Panc1 (cell line): ENCODE measurements at regions not wholly inside any gene's neighbourhood (a gene's known extent, or its start where the extent isn't known, plus 50 kb on each side); places are given as distances from the start of the nearest gene placed in this dataset.

Source experiments
- CTCF ChIP-seq: fragments of 450-650 bp; IDR thresholded peaks from 2 replicates; pipeline ENCODE4 v1.5.1; 2017; ENCODE audit warnings: mild to moderate bottlenecking
- POLR2AphosphoS5 ChIP-seq: IDR thresholded peaks from 2 replicates; pipeline ENCODE4 v1.6.1; 2012; ENCODE audit warnings: mild to moderate bottlenecking, low read depth, low read length, moderate library complexity
- SIN3A ChIP-seq: IDR thresholded peaks from 2 replicates; pipeline ENCODE4 v1.6.1; 2012; ENCODE audit warnings: low read depth, mild to moderate bottlenecking, low read length, moderate library complexity, borderline replicate concordance; ENCODE audit not compliant: insufficient read depth
- TCF7L2 ChIP-seq: IDR thresholded peaks from 2 replicates; pipeline ENCODE4 v1.6.1; 2011; ENCODE audit warnings: mild to moderate bottlenecking, low read depth, low read length, inconsistent platforms
- TF ChIP-seq, protein P1 (sequence below), 2 experiments: IDR thresholded peaks; 2 replicates each; pipeline ENCODE4 v1.6.1; 2011 to 2012; ENCODE audit warnings: low read depth in 2 of 2, control low read depth in 1 of 2, low read length in 1 of 2, mild to moderate bottlenecking in 1 of 2, moderate library complexity in 1 of 2; ENCODE audit not compliant: insufficient read depth in 1 of 2

GRCh38 chr3:181086011-181086410, 96.5 kb upstream of the DNAJC19 start:
- TF ChIP-seq CTCF: no peak
- no peak for TF ChIP-seq POLR2AphosphoS5
- no peak for TF ChIP-seq SIN3A
- TF ChIP-seq TCF7L2: no peak
- TF ChIP-seq, protein P1, sequence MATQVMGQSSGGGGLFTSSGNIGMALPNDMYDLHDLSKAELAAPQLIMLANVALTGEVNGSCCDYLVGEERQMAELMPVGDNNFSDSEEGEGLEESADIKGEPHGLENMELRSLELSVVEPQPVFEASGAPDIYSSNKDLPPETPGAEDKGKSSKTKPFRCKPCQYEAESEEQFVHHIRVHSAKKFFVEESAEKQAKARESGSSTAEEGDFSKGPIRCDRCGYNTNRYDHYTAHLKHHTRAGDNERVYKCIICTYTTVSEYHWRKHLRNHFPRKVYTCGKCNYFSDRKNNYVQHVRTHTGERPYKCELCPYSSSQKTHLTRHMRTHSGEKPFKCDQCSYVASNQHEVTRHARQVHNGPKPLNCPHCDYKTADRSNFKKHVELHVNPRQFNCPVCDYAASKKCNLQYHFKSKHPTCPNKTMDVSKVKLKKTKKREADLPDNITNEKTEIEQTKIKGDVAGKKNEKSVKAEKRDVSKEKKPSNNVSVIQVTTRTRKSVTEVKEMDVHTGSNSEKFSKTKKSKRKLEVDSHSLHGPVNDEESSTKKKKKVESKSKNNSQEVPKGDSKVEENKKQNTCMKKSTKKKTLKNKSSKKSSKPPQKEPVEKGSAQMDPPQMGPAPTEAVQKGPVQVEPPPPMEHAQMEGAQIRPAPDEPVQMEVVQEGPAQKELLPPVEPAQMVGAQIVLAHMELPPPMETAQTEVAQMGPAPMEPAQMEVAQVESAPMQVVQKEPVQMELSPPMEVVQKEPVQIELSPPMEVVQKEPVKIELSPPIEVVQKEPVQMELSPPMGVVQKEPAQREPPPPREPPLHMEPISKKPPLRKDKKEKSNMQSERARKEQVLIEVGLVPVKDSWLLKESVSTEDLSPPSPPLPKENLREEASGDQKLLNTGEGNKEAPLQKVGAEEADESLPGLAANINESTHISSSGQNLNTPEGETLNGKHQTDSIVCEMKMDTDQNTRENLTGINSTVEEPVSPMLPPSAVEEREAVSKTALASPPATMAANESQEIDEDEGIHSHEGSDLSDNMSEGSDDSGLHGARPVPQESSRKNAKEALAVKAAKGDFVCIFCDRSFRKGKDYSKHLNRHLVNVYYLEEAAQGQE (IDR thresholded peaks at IDR 0.05; ENCODE audit: insufficient read depth in 1 of 2, low read depth in 2 of 2, low read length in 1 of 2): no peak
